HG03521 (cell line): ENCODE measurements at regions not wholly inside any gene's neighbourhood (a gene's known extent, or its start where the extent isn't known, plus 50 kb on each side); places are given as distances from the start of the nearest gene placed in this dataset.
"Not testable (repeated sequence)": the region's sequence is repeated elsewhere in the genome, so short reads cannot be mapped to it uniquely, and the experiment has no call there.

Experiments
- ATAC-seq: cut with Tn5 transposase; IDR thresholded peaks from one replicate; pipeline ENCODE4 v1.9.1; 2021; ENCODE audit warnings: mild to moderate bottlenecking, moderate library complexity; ENCODE audit not compliant: unreplicated experiment

GRCh38 chr3:127069814-127070440 is 87.0 kb downstream of the PLXNA1 start:
- ATAC-seq = no peak

- ATAC-seq = no peak
These were observed 87.9 kb downstream of the PLXNA1 start for GRCh38 chr3:127070776-127071175.

- ATAC-seq = no peak
These were observed 88.7 kb downstream of the PLXNA1 start for GRCh38 chr3:127071597-127072001.

- ATAC-seq = no peak
These were observed 89.4 kb downstream of the PLXNA1 start for GRCh38 chr3:127072221-127072771.

- no peak for ATAC-seq
These were observed 90.3 kb downstream of the PLXNA1 start for GRCh38 chr3:127072971-127073783.

- ATAC-seq = no peak
These were observed 91.3 kb downstream of the PLXNA1 start for GRCh38 chr3:127073941-127074820.

- ATAC-seq = peak; percentile 79
These were observed 92.0 kb downstream of the PLXNA1 start for GRCh38 chr3:127074900-127075360.

- ATAC-seq = not testable (repeated sequence)
These were observed 93.5 kb downstream of the PLXNA1 start for GRCh38 chr3:127076166-127076992.

GRCh38 chr3:127077068-127077467 is 94.2 kb downstream of the PLXNA1 start:
- ATAC-seq = no peak

- no peak for ATAC-seq
These were observed 94.7 kb downstream of the PLXNA1 start for GRCh38 chr3:127077505-127078064.

- no peak for ATAC-seq
These were observed 95.7 kb downstream of the PLXNA1 start for GRCh38 chr3:127078626-127079025.

GRCh38 chr3:127079211-127079610 is 96.3 kb downstream of the PLXNA1 start:
- ATAC-seq = no peak

- ATAC-seq = no peak
These were observed 98.2 kb downstream of the PLXNA1 start for GRCh38 chr3:127081001-127081720.

GRCh38 chr3:127082066-127082465 is 99.2 kb downstream of the PLXNA1 start:
- ATAC-seq = no peak

- no peak for ATAC-seq
These were observed 101.0 kb downstream of the PLXNA1 start for GRCh38 chr3:127083778-127084397.

GRCh38 chr3:127084401-127084990 is 101.6 kb downstream of the PLXNA1 start:
- ATAC-seq = no peak

- ATAC-seq = no peak
These were observed 102.7 kb downstream of the PLXNA1 start for GRCh38 chr3:127085576-127085975.

GRCh38 chr3:127086591-127086990 is 103.7 kb downstream of the PLXNA1 start:
- ATAC-seq = not testable (repeated sequence)
